ENCODE measurements at regions not wholly inside any gene's neighbourhood (a gene's known extent, or its start where the extent isn't known, plus 50 kb on each side); places are given as distances from the start of the nearest gene placed in this dataset.

DNA sequence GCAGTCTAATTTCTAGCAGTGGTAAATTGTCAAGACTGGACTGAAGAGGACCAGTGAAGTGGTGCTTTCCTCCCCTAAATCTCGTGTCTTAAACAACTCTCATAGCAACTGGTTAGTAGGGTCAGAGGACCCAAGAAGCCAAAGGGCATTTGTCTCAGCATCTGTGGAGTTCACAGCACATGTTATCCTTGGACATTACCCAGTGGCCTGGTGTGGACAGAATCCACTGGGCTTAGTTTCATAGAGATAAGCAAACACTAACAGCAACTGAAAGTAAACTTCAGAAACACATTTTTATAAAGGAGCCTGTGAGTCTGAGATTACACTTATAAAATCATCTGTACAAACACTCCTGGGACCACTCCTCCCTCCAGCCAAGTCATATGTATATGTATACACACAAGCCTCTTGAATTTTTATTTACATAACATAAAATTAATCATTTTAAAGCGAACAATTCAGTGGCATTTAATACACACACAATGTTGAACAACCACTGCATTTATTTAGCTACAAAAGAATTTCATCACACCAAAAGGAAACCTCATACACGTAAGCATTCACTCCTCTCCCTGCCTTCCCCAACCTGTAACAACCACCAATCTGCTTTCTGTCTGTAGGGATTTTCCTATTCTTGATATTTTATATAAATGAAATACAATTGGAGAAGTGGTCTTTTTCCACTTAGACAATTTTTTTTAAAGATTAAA lies 457.8 kb downstream of the RASEF start:
- no peak overlapping the region for H3K4me2 ChIP-seq (replicated peaks; ENCODE audit: low read depth, low read length, poor library complexity, severe bottlenecking)
- H3K27ac Mint-ChIP-seq = no peak overlapping the region
- no peak for DNase-seq
- POLR2A ChIA-PET = no interaction called here
- no peak overlapping the region for H3K9ac ChIP-seq (ENCODE audit: low read length)
- no peaks in the 10 kb centered on the region for H4K20me1 ChIP-seq (ENCODE audit: control insufficient read depth, insufficient read depth, low read length, poor library complexity, severe bottlenecking)
- intact Hi-C loops (cut with micrococcal nuclease) = loop anchor here (5.0 kb wide), 1 partner anchor 1998 kb away; no protein-coding TSS in a partner anchor
- H2AFZ ChIP-seq (ENCODE audit: insufficient read depth, low read depth, low read length, poor library complexity, severe bottlenecking) = no peak overlapping the region
- H3K27me3 Mint-ChIP-seq = peaks cover 1% of the 10 kb centered on the region
- no peaks in the 10 kb centered on the region for H3K4me1 Mint-ChIP-seq
- no peak overlapping the region for H3K4me3 Mint-ChIP-seq
- ATAC-seq (ENCODE audit: low read depth) = no peak
- no peaks in the 10 kb centered on the region for H3K36me3 ChIP-seq (replicated peaks in 1 of 2; ENCODE audit: control extremely low read depth in 1 of 2, control insufficient read depth in 1 of 2, extremely low read depth in 1 of 2, insufficient read depth in 2 of 2, low read length in 1 of 2)
- H3K9me3 Mint-ChIP-seq (ENCODE audit: insufficient read depth) = no peaks in the 10 kb centered on the region
- H3K9me3 ChIP-seq (ENCODE audit: control extremely low read depth in 1 of 3, control insufficient read depth in 2 of 3, insufficient read depth in 1 of 3, low read length in 2 of 3) = no peaks in the 10 kb centered on the region
- H3K4me1 ChIP-seq (ENCODE audit: control insufficient read depth in 2 of 2, insufficient read depth in 2 of 2, low read length in 2 of 2) = no peaks in the 10 kb centered on the region
- peaks cover 0 to 5% (median 0%) of the 10 kb centered on the region in 4 experiments for H3K27me3 ChIP-seq (replicated peaks in 1 of 4; ENCODE audit: control extremely low read depth in 1 of 4, control insufficient read depth in 3 of 4, insufficient read depth in 4 of 4, low read length in 3 of 4)
- 100% methylated on average over 1 of the region's 3 CpGs for WGBS (ENCODE audit: insufficient coverage)
- no peak overlapping the region for H3K27ac ChIP-seq (ENCODE audit: low read length in 2 of 2)
- H3K4me3 ChIP-seq (ENCODE audit: control extremely low read depth in 1 of 5, extremely low read depth in 1 of 5, insufficient read depth in 1 of 5, low read depth in 2 of 5, low read length in 4 of 5) = no peak overlapping the region
- no peaks in the 10 kb centered on the region for H3K79me2 ChIP-seq (ENCODE audit: control insufficient read depth, insufficient read depth, low read length)
- CTCF ChIA-PET = interaction anchor here (0.6 to 5.7 kb wide), 6 partner anchors 8 to 1760 kb away, joined by 3 to 84 read pairs (median 9); partner anchors contain the start of gene TLE1
- TF ChIP-seq CTCF (IDR thresholded peaks at IDR 0.05) (no peak), EZH2 (IDR thresholded peaks at IDR 0.05; ENCODE audit: borderline replicate concordance, insufficient read depth, low read depth, low read length, poor library complexity, severe bottlenecking) (no peak)

DNA sequence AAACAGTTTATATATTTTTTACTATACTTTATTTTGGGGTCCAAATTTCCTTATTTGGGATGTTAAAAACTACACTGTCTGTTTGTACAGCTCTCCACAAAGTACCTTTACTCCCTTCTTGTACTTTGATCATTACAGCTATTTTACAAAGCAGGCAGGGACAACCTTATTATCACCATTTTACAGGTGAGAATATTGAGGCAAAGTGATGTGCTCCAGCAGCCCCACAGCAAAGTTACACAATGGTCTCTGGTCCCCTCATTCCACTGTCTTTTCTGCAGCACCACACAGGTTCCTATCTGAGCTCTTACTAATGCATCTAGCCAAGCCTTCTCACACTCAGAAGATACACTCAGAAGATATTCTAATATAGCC lies 457.3 kb downstream of the RASEF start:
- no peak for TF ChIP-seq CTCF (IDR thresholded peaks at IDR 0.05)
- no peak for TF ChIP-seq EZH2 (IDR thresholded peaks at IDR 0.05; ENCODE audit: borderline replicate concordance, insufficient read depth, low read depth, low read length, poor library complexity, severe bottlenecking)
- Histone ChIP-seq H3K9ac (ENCODE audit: low read length) (no peak overlapping the region), H4K20me1 (ENCODE audit: control insufficient read depth, insufficient read depth, low read length, poor library complexity, severe bottlenecking) (no peaks in the 10 kb centered on the region), H3K79me2 (ENCODE audit: control insufficient read depth, insufficient read depth, low read length) (no peaks in the 10 kb centered on the region), H3K4me2 (replicated peaks; ENCODE audit: low read depth, low read length, poor library complexity, severe bottlenecking) (no peak overlapping the region), H3K27ac (ENCODE audit: low read length in 2 of 2) (no peak overlapping the region), H3K9me3 (ENCODE audit: control extremely low read depth in 1 of 3, control insufficient read depth in 2 of 3, insufficient read depth in 1 of 3, low read length in 2 of 3) (no peaks in the 10 kb centered on the region), H3K27me3 (replicated peaks in 1 of 4; ENCODE audit: control extremely low read depth in 1 of 4, control insufficient read depth in 3 of 4, insufficient read depth in 4 of 4, low read length in 3 of 4) (peaks cover 0 to 3% (median 0%) of the 10 kb centered on the region in 4 experiments), H3K4me1 (ENCODE audit: control insufficient read depth in 2 of 2, insufficient read depth in 2 of 2, low read length in 2 of 2) (no peaks in the 10 kb centered on the region), H3K36me3 (replicated peaks in 1 of 2; ENCODE audit: control extremely low read depth in 1 of 2, control insufficient read depth in 1 of 2, extremely low read depth in 1 of 2, insufficient read depth in 2 of 2, low read length in 1 of 2) (no peaks in the 10 kb centered on the region), H2AFZ (ENCODE audit: insufficient read depth, low read depth, low read length, poor library complexity, severe bottlenecking) (no peak overlapping the region), H3K4me3 (ENCODE audit: control extremely low read depth in 1 of 5, extremely low read depth in 1 of 5, insufficient read depth in 1 of 5, low read depth in 2 of 5, low read length in 4 of 5) (no peak overlapping the region)
- intact Hi-C loops (cut with micrococcal nuclease) = loop anchor here (5.0 kb wide), 1 partner anchor 1998 kb away; no protein-coding TSS in a partner anchor
- H3K4me1 Mint-ChIP-seq = no peaks in the 10 kb centered on the region
- CTCF ChIA-PET = interaction anchor here (0.6 to 5.7 kb wide), 9 partner anchors 9 to 1760 kb away, joined by 3 to 84 read pairs (median 6); partner anchors contain the start of gene TLE1
- no peak for DNase-seq
- H3K9me3 Mint-ChIP-seq (ENCODE audit: insufficient read depth) = no peaks in the 10 kb centered on the region
- no peaks in the 10 kb centered on the region for H3K27me3 Mint-ChIP-seq
- POLR2A ChIA-PET = no interaction called here
- no peak for ATAC-seq (ENCODE audit: low read depth)
- no peak overlapping the region for H3K4me3 Mint-ChIP-seq
- no peak overlapping the region for H3K27ac Mint-ChIP-seq
